Peyer's patch (tissue), 4 donors: ENCODE measurements at regions not wholly inside any gene's neighbourhood (a gene's known extent, or its start where the extent isn't known, plus 50 kb on each side); places are given as distances from the start of the nearest gene placed in this dataset.

Source experiments
- DNase-seq, 3 donors: peaks; one replicate each; pipeline ENCODE4 v3.0.0-alpha.2; 2017 to 2019
- H3K27ac ChIP-seq, 4 donors: fragments of 200-600 bp; sonication (generic); one replicate each; pipeline ENCODE4 v1.5.1; 2016 to 2019
- H3K27me3 ChIP-seq, 2 donors: fragments of 200-600 bp; sonication (generic); one replicate each; pipeline ENCODE4 v1.5.1; 2019
- H3K36me3 ChIP-seq, 3 donors: fragments of 200-600 bp; sonication (generic); one replicate each; pipeline ENCODE4 v1.5.1; 2016 to 2019
- H3K4me1 ChIP-seq, 4 donors: fragments of 200-600 bp; sonication (generic); one replicate each; pipeline ENCODE4 v1.5.1; 2016 to 2019
- H3K4me3 ChIP-seq, 4 donors: fragments of 200-600 bp; sonication (generic); 1 replicate in 3 of 4; 2 replicates in 1 of 4; pipeline ENCODE4 v1.5.1; 2016 to 2019; ENCODE audit warnings: mild to moderate bottlenecking in 1 of 4
- H3K9me3 ChIP-seq, 4 donors: fragments of 200-600 bp; sonication (generic); one replicate each; pipeline ENCODE4 v1.5.1; 2016 to 2019; ENCODE audit warnings: mild to moderate bottlenecking in 1 of 4
- POLR2A ChIP-seq, 2 donors: fragments of 450-650 bp; IDR thresholded peaks; one replicate each; pipeline ENCODE4 v1.5.1; 2017; ENCODE audit warnings: antibody characterized with exemption in 2 of 2, mild to moderate bottlenecking in 2 of 2, moderate library complexity in 2 of 2
- TF ChIP-seq, protein P1 (sequence below), 6 experiments: fragments of 450-650 bp in 4 of 6; fragments of 200-600 bp in 2 of 6; sonication (generic) in 1 of 6; IDR thresholded peaks; one replicate each; pipeline ENCODE4 v1.5.1; 2017 to 2019; ENCODE audit warnings: antibody characterized with exemption in 6 of 6, mild to moderate bottlenecking in 3 of 6, moderate library complexity in 1 of 6

DNA sequence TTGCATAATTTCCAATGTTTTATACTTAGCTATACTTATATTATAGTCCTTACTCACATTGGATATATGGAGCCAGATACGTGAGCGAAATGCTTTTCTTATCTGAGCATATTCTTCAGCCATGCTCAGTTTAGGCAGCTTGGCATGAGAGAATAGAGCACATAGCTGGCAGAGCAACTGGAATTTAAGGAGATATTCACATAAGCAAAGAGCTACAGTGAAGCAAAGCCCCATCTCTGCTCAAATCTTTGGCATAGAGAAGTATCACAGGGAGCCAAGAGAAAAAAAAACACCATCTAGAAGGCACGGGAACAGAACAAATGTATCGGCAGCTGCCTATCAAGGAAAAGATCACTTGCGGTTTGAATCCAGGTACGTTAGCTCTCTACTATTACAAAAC, 734.2 kb upstream of the KIF2B start:
- Histone ChIP-seq H3K4me3 (no peak overlapping the region), H3K27me3 (no peaks in the 10 kb centered on the region), H3K36me3 (no peaks in the 10 kb centered on the region), H3K4me1 (no peaks in the 10 kb centered on the region), H3K27ac (no peak overlapping the region), H3K9me3 (no peaks in the 10 kb centered on the region)
- no peak for TF ChIP-seq POLR2A (IDR thresholded peaks at IDR 0.05)
- TF ChIP-seq, protein P1, sequence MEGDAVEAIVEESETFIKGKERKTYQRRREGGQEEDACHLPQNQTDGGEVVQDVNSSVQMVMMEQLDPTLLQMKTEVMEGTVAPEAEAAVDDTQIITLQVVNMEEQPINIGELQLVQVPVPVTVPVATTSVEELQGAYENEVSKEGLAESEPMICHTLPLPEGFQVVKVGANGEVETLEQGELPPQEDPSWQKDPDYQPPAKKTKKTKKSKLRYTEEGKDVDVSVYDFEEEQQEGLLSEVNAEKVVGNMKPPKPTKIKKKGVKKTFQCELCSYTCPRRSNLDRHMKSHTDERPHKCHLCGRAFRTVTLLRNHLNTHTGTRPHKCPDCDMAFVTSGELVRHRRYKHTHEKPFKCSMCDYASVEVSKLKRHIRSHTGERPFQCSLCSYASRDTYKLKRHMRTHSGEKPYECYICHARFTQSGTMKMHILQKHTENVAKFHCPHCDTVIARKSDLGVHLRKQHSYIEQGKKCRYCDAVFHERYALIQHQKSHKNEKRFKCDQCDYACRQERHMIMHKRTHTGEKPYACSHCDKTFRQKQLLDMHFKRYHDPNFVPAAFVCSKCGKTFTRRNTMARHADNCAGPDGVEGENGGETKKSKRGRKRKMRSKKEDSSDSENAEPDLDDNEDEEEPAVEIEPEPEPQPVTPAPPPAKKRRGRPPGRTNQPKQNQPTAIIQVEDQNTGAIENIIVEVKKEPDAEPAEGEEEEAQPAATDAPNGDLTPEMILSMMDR (IDR thresholded peaks at IDR 0.05) = no peak
- no peak for DNase-seq

DNA sequence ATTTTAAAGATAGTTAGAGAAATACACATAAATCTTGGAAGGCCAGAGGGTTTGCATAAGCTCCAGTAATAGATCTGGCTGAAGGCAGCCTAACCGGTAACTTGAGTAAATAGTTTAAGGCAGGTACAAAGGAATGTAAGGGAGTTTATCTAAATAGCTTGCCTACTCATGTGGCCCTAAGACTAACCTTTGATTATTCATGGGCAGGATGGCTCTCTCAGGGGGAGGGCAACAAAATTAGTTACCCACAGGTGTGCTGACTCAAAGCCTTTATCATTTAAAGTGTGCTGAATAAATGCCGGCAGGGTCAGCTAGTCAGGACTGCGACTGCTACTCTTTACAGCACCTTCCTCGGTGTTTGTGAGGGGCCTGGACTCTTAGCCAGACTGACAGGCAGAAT, 761.3 kb upstream of the KIF2B start:
- TF ChIP-seq POLR2A (IDR thresholded peaks at IDR 0.05) = no peak
- TF ChIP-seq, protein P1 (IDR thresholded peaks at IDR 0.05) = no peak
- DNase-seq = no peak
- no peaks in the 10 kb centered on the region for H3K36me3 ChIP-seq
- no peak overlapping the region for H3K27ac ChIP-seq
- H3K4me3 ChIP-seq = no peak overlapping the region
- no peaks in the 10 kb centered on the region for H3K27me3 ChIP-seq
- no peaks in the 10 kb centered on the region for H3K9me3 ChIP-seq
- H3K4me1 ChIP-seq = no peaks in the 10 kb centered on the region

DNA sequence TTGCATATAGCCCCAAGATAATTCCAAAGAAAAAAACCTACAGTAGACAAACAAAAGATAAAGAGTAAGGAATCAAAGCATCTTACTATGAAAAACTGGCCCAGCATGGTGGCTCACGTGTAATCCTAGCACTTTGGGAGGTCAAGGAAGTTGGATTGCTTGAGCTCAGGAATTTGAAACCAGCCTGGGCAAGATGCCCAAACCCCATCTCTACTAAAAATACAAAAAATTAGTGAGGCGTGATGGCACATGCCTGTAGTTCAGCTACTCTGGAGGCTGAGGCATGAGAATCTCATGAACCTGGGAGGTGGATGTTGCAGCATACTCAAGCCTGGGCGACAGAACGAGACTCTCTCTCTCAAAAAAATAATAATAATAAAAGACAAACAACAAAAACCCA, 764.7 kb upstream of the KIF2B start:
- TF ChIP-seq, protein P1 (IDR thresholded peaks at IDR 0.05) = no peak
- no peak for TF ChIP-seq POLR2A (IDR thresholded peaks at IDR 0.05)
- Histone ChIP-seq H3K27ac (no peak overlapping the region), H3K9me3 (no peaks in the 10 kb centered on the region), H3K4me3 (no peak overlapping the region), H3K27me3 (no peaks in the 10 kb centered on the region), H3K4me1 (no peaks in the 10 kb centered on the region), H3K36me3 (no peaks in the 10 kb centered on the region)
- DNase-seq = no peak

DNA sequence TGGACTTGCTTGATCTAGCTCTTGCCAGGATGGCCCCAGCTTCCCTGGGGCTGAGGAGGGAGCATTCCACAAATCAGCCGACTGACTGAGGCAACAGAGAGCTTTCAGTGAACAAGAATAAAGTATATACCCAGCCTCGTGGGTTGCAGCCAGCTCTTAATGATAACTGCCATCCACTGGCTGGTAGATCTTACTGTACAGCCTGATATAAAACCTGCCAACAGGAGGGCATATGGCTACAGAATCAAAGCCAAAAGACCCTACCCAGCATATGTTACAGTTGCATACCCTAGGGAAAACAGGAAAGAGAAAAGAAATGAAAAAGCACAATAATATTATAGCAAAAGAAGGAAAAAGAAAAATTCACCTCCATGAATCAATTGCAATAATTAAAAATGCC, 775.9 kb upstream of the KIF2B start:
- H3K4me3 ChIP-seq = no peak overlapping the region
- no peak overlapping the region for H3K27ac ChIP-seq
- peaks cover 0 to 7% (median 0%) of the 10 kb centered on the region in 4 donors for H3K9me3 ChIP-seq
- no peaks in the 10 kb centered on the region for H3K4me1 ChIP-seq
- no peaks in the 10 kb centered on the region for H3K36me3 ChIP-seq
- no peaks in the 10 kb centered on the region for H3K27me3 ChIP-seq
- TF ChIP-seq, protein P1 (IDR thresholded peaks at IDR 0.05) = no peak
- TF ChIP-seq POLR2A (IDR thresholded peaks at IDR 0.05) = no peak
- no peak for DNase-seq

DNA sequence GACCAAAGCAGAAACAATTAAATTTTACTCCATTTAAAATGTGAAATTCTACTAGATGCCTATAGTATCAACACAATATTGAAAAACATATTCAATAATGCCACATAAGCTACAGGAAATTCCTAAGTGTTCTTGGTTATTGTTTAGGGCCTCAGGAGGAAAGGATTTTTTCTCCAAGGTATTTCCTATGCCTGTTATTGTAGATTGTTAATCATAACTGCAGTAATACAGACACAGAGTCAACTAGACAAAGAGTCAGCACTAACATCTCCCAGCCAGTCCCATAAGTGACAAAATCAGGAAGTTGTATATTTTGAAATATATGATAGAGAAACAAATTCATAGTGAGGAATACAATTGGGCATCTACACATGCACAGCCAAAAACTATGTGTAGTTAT, 782.7 kb upstream of the KIF2B start:
- no peaks in the 10 kb centered on the region for H3K36me3 ChIP-seq
- no peaks in the 10 kb centered on the region for H3K4me1 ChIP-seq
- DNase-seq = no peak
- H3K9me3 ChIP-seq = peaks cover 0 to 3% (median 0%) of the 10 kb centered on the region in 4 donors
- no peak overlapping the region for H3K27ac ChIP-seq
- no peak overlapping the region for H3K4me3 ChIP-seq
- no peak for TF ChIP-seq POLR2A (IDR thresholded peaks at IDR 0.05)
- TF ChIP-seq, protein P1 (IDR thresholded peaks at IDR 0.05) = no peak
- H3K27me3 ChIP-seq = no peaks in the 10 kb centered on the region

DNA sequence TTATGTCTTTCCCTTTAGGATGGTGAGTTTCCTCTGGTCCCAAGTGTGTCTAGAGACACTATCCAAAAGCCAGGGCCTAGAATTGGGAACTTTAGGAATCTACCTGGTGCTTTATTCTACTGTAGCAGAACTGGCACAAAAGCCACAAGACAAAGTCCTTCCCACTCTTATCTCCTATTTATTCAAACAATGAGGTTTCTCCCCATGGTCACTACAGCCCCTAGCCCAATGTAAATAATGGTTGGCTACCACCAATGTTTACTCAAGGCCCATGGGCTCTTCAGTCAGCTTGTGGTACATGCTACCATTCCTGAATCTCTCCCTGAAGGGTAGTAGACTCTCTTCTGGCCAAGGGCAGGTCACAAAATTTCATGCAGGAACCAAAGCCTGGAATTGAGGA, 789.4 kb upstream of the KIF2B start:
- Histone ChIP-seq H3K4me1 (no peaks in the 10 kb centered on the region), H3K27me3 (no peaks in the 10 kb centered on the region), H3K36me3 (no peaks in the 10 kb centered on the region), H3K27ac (no peak overlapping the region), H3K9me3 (peaks cover 0 to 4% (median 0%) of the 10 kb centered on the region in 4 donors), H3K4me3 (no peak overlapping the region)
- TF ChIP-seq, protein P1 (IDR thresholded peaks at IDR 0.05) = no peak
- no peak for TF ChIP-seq POLR2A (IDR thresholded peaks at IDR 0.05)
- no peak for DNase-seq
